ENCODE measurements at regions not wholly inside any gene's neighbourhood (a gene's known extent, or its start where the extent isn't known, plus 50 kb on each side); places are given as distances from the start of the nearest gene placed in this dataset.
"Not testable (repeated sequence)": the region's sequence is repeated elsewhere in the genome, so short reads cannot be mapped to it uniquely, and the experiment has no call there.

- TF ChIP-seq CTCF (IDR thresholded peaks at IDR 0.05; ENCODE audit: extremely low read depth in 1 of 2, insufficient read depth in 1 of 2, low read depth in 1 of 2, low read length in 2 of 2); POLR2A (IDR thresholded peaks at IDR 0.05; ENCODE audit: low read depth, low read length); MYC (IDR thresholded peaks at IDR 0.05; ENCODE audit: low read depth, low read length); MAX (IDR thresholded peaks at IDR 0.05; ENCODE audit: insufficient read depth, insufficient read length); GATA2 (IDR thresholded peaks at IDR 0.05; ENCODE audit: insufficient read depth, insufficient read length, low read depth, low read length); EZH2 (IDR thresholded peaks at IDR 0.05; ENCODE audit: borderline replicate concordance, low read depth, low read length, severe bottlenecking); FOS (IDR thresholded peaks at IDR 0.05; ENCODE audit: borderline replicate concordance, insufficient read depth, low read length): not testable (repeated sequence)
Observed at GRCh38 chr2:111263380-111264017, 142.8 kb downstream of the BCL2L11 start.
